ENCODE measurements at regions not wholly inside any gene's neighbourhood (a gene's known extent, or its start where the extent isn't known, plus 50 kb on each side); places are given as distances from the start of the nearest gene placed in this dataset.

GRCh38 chr13:48181482-48182145 lies 51.4 kb upstream of the ITM2B start:
- DNase-seq: no peak

DNA sequence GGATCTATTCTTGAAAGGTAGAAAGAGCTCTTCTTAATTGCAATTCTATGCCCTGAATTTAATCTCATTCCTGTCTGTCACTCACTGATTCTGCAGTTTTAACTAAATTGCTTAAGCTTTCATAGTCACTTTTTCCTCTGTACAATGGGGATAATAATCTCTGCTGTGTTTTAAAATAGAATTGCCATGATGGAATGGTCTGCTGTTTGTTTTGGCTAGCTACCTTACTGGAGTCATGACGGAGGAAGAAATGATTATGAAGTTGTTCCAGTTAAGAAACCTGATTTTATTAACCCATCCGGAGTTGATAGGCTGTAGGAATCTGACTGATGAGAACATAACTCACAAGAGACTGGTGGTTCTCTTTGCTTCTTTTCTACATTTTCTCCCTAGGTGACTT lies 54.9 kb upstream of the ITM2B start:
- DNase-seq: no peak

GRCh38 chr13:48176781-48177180 lies 56.2 kb upstream of the ITM2B start:
- no peak for DNase-seq

DNA sequence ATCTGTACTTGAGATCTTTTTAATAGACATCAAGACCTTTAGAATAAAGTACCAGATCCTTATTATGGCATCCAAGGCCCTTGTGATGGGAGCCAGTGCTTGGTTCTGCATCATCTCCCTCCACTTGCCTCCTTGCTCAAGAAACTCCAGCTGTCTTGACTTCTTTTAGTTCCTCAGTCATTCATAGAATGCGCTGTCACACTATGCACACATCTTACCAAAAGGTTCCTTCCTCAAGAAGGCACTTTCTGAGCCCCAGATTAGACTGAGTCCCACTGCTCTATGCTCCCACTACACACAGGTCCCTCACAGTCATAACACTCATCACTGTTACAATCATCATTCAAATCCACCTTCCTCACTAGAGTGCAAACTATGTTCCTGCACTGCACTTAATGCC lies 57.8 kb upstream of the ITM2B start:
- no peak for DNase-seq

DNA sequence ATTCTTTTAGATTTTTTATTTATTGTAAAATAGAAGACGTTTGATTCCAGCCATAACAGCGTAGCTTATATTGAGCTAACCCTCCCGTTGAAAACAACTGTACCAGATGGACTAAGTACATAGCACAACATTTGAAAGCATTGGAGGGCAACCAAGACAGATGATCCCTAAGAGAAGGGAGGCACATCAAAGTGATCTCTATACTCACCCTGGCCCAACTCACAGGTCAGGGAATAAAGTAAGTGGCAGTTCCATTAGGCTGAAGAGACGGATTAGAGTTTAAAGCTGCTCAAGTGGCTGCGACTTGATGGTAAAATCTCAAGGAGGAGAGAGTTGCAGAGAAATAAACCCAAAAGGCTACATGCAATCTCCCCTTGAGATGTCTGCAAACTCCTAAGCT lies 65.1 kb upstream of the ITM2B start:
- DNase-seq: no peak

- no peak for DNase-seq
Measured at GRCh38 chr13:48165727-48166126, 67.3 kb upstream of the ITM2B start.

DNA sequence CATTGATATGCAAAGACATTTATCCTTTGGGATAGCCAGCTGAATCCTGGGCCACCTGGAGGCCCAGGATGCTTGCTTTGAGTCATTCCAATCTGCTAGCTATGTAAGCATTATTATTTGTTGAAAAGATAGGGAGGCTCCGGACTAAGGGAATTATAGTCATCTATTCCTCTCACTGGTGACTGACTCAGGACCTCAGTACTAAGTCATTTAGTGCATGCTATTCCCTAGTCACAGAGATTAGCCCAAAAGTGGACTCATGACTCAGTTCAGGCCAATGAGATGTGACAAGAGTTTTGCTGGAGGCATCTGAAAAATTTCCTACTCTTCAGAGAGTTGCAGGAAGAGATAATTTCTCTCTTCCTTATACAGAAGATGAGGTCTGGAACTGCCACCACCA lies 67.9 kb upstream of the ITM2B start:
- DNase-seq: no peak

- DNase-seq: no peak
Measured at GRCh38 chr13:48163061-48163460, 68.2 kb upstream of the MED4 start.

- DNase-seq: peak; percentile 65
Measured at GRCh38 chr13:48162217-48162616, 67.3 kb upstream of the MED4 start.

GRCh38 chr13:48161530-48162179 lies 66.8 kb upstream of the MED4 start:
- peak; percentile 90 for DNase-seq

GRCh38 chr13:48160606-48161278 lies 65.8 kb upstream of the MED4 start:
- no peak for DNase-seq

GRCh38 chr13:48159826-48160225 lies 64.9 kb upstream of the MED4 start:
- DNase-seq: no peak

- no peak for DNase-seq
Measured at GRCh38 chr13:48159401-48159800, 64.5 kb upstream of the MED4 start.

- peak; percentile 58 for DNase-seq
Measured at GRCh38 chr13:48158915-48159314, 64.0 kb upstream of the MED4 start.

DNA sequence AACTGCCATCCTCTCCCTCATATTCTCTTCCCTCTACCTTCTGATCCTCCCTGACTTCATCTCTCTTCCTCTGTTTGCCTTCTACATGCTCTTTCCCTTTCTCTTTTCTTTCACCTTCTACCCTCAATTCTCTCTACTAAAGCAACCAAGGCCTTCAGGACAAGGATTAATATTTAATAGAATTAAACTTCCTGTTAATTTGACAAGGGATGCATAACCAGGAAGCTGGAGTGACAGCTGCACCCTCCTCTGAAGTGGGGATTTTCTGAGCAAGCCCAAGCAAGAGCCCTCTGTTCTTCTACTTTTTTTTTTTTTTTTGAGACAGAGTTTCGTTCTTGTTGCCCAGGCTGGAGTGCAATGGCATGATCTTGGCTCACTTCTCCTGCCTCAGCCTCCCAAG lies 63.4 kb upstream of the MED4 start:
- no peak for DNase-seq

GRCh38 chr13:48156466-48156865 lies 61.6 kb upstream of the MED4 start:
- DNase-seq: no peak

GRCh38 chr13:48155848-48156247 lies 60.9 kb upstream of the MED4 start:
- peak; percentile 98 for DNase-seq

GRCh38 chr13:48154671-48155070 lies 59.8 kb upstream of the MED4 start:
- no peak for DNase-seq

DNA sequence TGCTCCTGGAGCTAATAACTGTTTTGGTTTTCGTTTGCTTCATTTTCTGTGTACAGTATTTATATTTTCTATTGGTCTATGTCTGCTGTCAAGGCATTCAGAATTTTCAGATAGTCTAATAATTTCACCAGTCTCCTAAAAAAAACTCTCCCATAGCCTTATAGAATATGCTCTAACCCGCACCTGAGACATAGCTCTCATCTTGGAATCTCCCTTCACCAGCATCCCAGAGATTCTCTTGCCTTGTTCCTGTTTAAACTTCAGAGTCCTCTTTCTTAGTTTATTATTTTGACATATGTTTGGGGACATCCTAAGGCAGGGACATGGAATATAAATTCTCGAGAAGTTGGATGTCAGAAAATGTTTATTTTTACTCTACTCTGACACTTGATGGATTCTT lies 58.3 kb upstream of the MED4 start:
- no peak for DNase-seq

GRCh38 chr13:48151363-48152161 lies 56.7 kb upstream of the MED4 start:
- DNase-seq: no peak

DNA sequence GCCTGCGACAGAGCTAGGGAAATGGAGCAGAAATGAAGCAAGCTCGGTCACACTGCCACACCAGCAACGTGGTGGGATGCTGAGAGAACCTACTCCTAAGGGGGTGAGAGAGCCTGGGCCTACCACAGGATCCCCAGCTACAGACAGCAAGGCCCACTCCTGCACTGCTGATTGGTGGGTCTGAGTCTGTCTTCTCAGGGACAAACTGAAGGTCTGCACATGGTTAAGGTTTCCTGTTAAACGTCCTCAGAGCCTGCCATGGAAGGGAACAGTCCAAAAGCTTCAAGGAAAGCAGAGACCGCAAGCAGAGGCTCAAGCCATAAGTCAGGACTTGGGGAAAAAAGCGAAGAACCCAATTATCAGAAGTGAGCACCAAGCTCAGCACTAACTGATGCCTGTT lies 53.5 kb upstream of the MED4 start:
- DNase-seq: no peak

GRCh38 chr13:48146636-48147035 lies 51.7 kb upstream of the MED4 start:
- DNase-seq: no peak

GRCh38 chr13:48146122-48146521 lies 51.2 kb upstream of the MED4 start:
- no peak for DNase-seq

Measured in GF-D8 (cell line).